ENCODE measurements at regions not wholly inside any gene's neighbourhood (a gene's known extent, or its start where the extent isn't known, plus 50 kb on each side); places are given as distances from the start of the nearest gene placed in this dataset.

GRCh38 chr11:70677232-70677916 lies 279.0 kb downstream of the CTTN start (continued):
- no peak for TF ChIP-seq CBX8 (IDR thresholded peaks at IDR 0.05; ENCODE audit: borderline replicate concordance, extremely low read depth, low read depth, low read length, poor library complexity, severe bottlenecking)
- TF ChIP-seq, protein P1, sequence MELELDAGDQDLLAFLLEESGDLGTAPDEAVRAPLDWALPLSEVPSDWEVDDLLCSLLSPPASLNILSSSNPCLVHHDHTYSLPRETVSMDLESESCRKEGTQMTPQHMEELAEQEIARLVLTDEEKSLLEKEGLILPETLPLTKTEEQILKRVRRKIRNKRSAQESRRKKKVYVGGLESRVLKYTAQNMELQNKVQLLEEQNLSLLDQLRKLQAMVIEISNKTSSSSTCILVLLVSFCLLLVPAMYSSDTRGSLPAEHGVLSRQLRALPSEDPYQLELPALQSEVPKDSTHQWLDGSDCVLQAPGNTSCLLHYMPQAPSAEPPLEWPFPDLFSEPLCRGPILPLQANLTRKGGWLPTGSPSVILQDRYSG (tag; conservative IDR thresholded peaks at IDR 0.05; ENCODE audit: low read depth): no peak
- no peak for TF ChIP-seq THRAP3 (IDR thresholded peaks at IDR 0.05; ENCODE audit: borderline replicate concordance)
- no peak for TF ChIP-seq KDM4B (IDR thresholded peaks at IDR 0.05; ENCODE audit: borderline replicate concordance in 2 of 2, low read depth in 1 of 2)

- ATAC-seq (no peak), FAIRE-seq (no peak), DNase-seq (ENCODE audit: extremely low read depth in 1 of 4, low spot score in 3 of 4) (no peak)
- Histone ChIP-seq H3K27ac (ENCODE audit: extremely low read depth, low read depth, low read length) (no peak overlapping the region), H3K4me3 (no peak overlapping the region), H3K9ac (ENCODE audit: insufficient read depth in 1 of 2, low read depth in 2 of 2, low read length in 2 of 2) (no peak overlapping the region), H2AFZ (ENCODE audit: low read depth, low read length) (no peak overlapping the region), H3K36me3 (ENCODE audit: control insufficient read depth, insufficient read depth, low read length) (no peaks in the 10 kb centered on the region), H3K79me2 (ENCODE audit: control insufficient read depth, insufficient read depth, low read length) (no peaks in the 10 kb centered on the region), H3K9me1 (ENCODE audit: control insufficient read depth, insufficient read depth, low read length) (peaks cover 2% of the 10 kb centered on the region), H3K9me3 (replicated peaks; ENCODE audit: control insufficient read depth, insufficient read depth, low read depth, low read length) (no peaks in the 10 kb centered on the region), H3K4me1 (replicated peaks in 1 of 2; ENCODE audit: control insufficient read depth in 2 of 2, insufficient read depth in 2 of 2, low read length in 2 of 2) (no peaks in the 10 kb centered on the region), H3K27me3 (ENCODE audit: control insufficient read depth in 2 of 2, insufficient read depth in 2 of 2, low read length in 2 of 2) (peaks cover 13 to 57% of the 10 kb centered on the region in 2 experiments; a peak in 3 of 5 replicates), H4K20me1 (replicated peaks; ENCODE audit: control insufficient read depth, insufficient read depth, low read length) (0 out of 2 replicates have a peak, but pooled peaks cover 4% of the 10 kb centered on the region), H3K4me2 (ENCODE audit: insufficient read depth, low read length) (no peak overlapping the region)
- intact Hi-C loops (cut with micrococcal nuclease): no loop called here
- no TSS peak for BruUV-seq (replicated peaks)
- ChIA-PET CTCF (ENCODE audit: low intra/inter-chr PET ratio) (no interaction called here), POLR2A (no interaction called here)
- in situ Hi-C loops (cut with MboI): no loop called here
- 2% methylated on average over 25 of the region's 29 CpGs for WGBS (ENCODE audit: insufficient coverage, low coverage, missing lambda C conversion rate)
- TF ChIP-seq MAFF (IDR thresholded peaks at IDR 0.05; ENCODE audit: low read length): no peak
- no peak for TF ChIP-seq COPS2 (conservative IDR thresholded peaks at IDR 0.05)
- TF ChIP-seq, protein P2, sequence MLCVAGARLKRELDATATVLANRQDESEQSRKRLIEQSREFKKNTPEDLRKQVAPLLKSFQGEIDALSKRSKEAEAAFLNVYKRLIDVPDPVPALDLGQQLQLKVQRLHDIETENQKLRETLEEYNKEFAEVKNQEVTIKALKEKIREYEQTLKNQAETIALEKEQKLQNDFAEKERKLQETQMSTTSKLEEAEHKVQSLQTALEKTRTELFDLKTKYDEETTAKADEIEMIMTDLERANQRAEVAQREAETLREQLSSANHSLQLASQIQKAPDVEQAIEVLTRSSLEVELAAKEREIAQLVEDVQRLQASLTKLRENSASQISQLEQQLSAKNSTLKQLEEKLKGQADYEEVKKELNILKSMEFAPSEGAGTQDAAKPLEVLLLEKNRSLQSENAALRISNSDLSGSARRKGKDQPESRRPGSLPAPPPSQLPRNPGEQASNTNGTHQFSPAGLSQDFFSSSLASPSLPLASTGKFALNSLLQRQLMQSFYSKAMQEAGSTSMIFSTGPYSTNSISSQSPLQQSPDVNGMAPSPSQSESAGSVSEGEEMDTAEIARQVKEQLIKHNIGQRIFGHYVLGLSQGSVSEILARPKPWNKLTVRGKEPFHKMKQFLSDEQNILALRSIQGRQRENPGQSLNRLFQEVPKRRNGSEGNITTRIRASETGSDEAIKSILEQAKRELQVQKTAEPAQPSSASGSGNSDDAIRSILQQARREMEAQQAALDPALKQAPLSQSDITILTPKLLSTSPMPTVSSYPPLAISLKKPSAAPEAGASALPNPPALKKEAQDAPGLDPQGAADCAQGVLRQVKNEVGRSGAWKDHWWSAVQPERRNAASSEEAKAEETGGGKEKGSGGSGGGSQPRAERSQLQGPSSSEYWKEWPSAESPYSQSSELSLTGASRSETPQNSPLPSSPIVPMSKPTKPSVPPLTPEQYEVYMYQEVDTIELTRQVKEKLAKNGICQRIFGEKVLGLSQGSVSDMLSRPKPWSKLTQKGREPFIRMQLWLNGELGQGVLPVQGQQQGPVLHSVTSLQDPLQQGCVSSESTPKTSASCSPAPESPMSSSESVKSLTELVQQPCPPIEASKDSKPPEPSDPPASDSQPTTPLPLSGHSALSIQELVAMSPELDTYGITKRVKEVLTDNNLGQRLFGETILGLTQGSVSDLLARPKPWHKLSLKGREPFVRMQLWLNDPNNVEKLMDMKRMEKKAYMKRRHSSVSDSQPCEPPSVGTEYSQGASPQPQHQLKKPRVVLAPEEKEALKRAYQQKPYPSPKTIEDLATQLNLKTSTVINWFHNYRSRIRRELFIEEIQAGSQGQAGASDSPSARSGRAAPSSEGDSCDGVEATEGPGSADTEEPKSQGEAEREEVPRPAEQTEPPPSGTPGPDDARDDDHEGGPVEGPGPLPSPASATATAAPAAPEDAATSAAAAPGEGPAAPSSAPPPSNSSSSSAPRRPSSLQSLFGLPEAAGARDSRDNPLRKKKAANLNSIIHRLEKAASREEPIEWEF (CRISPR knock-in tag; IDR thresholded peaks at IDR 0.05): no peak
- no peak for TF ChIP-seq HMG20B (CRISPR knock-in tag; IDR thresholded peaks at IDR 0.05)
- no peak for TF ChIP-seq ZNF121 (CRISPR knock-in tag; conservative IDR thresholded peaks at IDR 0.05)
These were observed 280.9 kb downstream of the CTTN start for GRCh38 chr11:70678931-70679900.

All from K562 (cell line).